ENCODE measurements at regions not wholly inside any gene's neighbourhood (a gene's known extent, or its start where the extent isn't known, plus 50 kb on each side); places are given as distances from the start of the nearest gene placed in this dataset.

- no peak for DNase-seq (ENCODE audit: low read depth in 6 of 9, low spot score in 9 of 9)
- H3K27ac ChIP-seq (ENCODE audit: low read depth in 1 of 2, low read length in 1 of 2): no peak overlapping the region
- no peaks in the 10 kb centered on the region for H3K4me1 ChIP-seq (ENCODE audit: control insufficient read depth in 2 of 2, insufficient read depth in 2 of 2, low read length in 2 of 2)
Measured at GRCh38 chr6:106763361-106763760, 134.0 kb downstream of the QRSL1 start.

GRCh38 chr6:106761160-106761559, 131.8 kb downstream of the QRSL1 start:
- Histone ChIP-seq H3K4me1 (ENCODE audit: control insufficient read depth in 2 of 2, insufficient read depth in 2 of 2, low read length in 2 of 2) (no peaks in the 10 kb centered on the region), H3K36me3 (ENCODE audit: control insufficient read depth in 2 of 2, insufficient read depth in 2 of 2, low read length in 1 of 2) (no peaks in the 10 kb centered on the region), H3K27ac (ENCODE audit: low read depth in 1 of 2, low read length in 1 of 2) (no peak overlapping the region), H3K4me3 (ENCODE audit: low read length in 2 of 2) (no peak overlapping the region), H3K27me3 (ENCODE audit: control insufficient read depth in 2 of 2, insufficient read depth in 1 of 2, low read length in 1 of 2) (no peaks in the 10 kb centered on the region), H3K9me3 (ENCODE audit: control insufficient read depth in 2 of 2, insufficient read depth in 1 of 2, low read length in 1 of 2) (peaks cover 0 to 4% of the 10 kb centered on the region in 2 donors)
- DNase-seq (ENCODE audit: low read depth in 6 of 9, low spot score in 9 of 9): no peak
- WGBS: 98% methylated on average over 2 of the region's 2 CpGs

More at GRCh38 chr6:106763361-106763760, 134.0 kb downstream of the QRSL1 start:
- H3K27me3 ChIP-seq (ENCODE audit: control insufficient read depth in 2 of 2, insufficient read depth in 1 of 2, low read length in 1 of 2): no peaks in the 10 kb centered on the region
- no peaks in the 10 kb centered on the region for H3K36me3 ChIP-seq (ENCODE audit: control insufficient read depth in 2 of 2, insufficient read depth in 2 of 2, low read length in 1 of 2)
- peaks cover 0 to 4% of the 10 kb centered on the region in 2 donors for H3K9me3 ChIP-seq (ENCODE audit: control insufficient read depth in 2 of 2, insufficient read depth in 1 of 2, low read length in 1 of 2)
- H3K4me3 ChIP-seq (ENCODE audit: low read length in 2 of 2): no peak overlapping the region

DNA sequence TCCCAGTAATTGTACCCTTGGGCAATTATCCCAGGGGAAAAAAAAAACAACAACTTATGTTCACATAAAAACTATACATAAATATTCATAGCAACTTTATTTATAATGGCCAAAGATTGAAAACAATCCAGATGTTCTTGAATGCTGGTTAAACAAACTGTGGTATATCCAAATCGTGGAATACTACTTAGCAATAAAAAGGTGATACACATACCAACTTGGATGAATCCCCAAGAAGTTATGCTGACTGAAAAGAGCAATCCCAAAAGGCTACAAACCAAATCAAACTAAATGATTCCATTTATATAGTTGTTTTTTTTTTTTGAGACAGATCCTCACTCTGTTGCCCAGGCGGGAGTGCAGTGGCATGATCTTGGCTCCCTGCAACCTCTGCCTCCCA, 129.7 kb downstream of the QRSL1 start:
- DNase-seq (ENCODE audit: low read depth in 6 of 9, low spot score in 9 of 9): no peak
- Histone ChIP-seq H3K36me3 (ENCODE audit: control insufficient read depth in 2 of 2, insufficient read depth in 2 of 2, low read length in 1 of 2) (no peaks in the 10 kb centered on the region), H3K9me3 (ENCODE audit: control insufficient read depth in 2 of 2, insufficient read depth in 1 of 2, low read length in 1 of 2) (peaks cover 0 to 4% of the 10 kb centered on the region in 2 donors), H3K4me3 (ENCODE audit: low read length in 2 of 2) (no peak overlapping the region), H3K27ac (ENCODE audit: low read depth in 1 of 2, low read length in 1 of 2) (no peak overlapping the region), H3K4me1 (ENCODE audit: control insufficient read depth in 2 of 2, insufficient read depth in 2 of 2, low read length in 2 of 2) (no peaks in the 10 kb centered on the region), H3K27me3 (ENCODE audit: control insufficient read depth in 2 of 2, insufficient read depth in 1 of 2, low read length in 1 of 2) (no peaks in the 10 kb centered on the region)
- WGBS: 94% methylated on average over 2 of the region's 2 CpGs

GRCh38 chr6:106757722-106758467, 128.5 kb downstream of the QRSL1 start:
- no peak for DNase-seq (ENCODE audit: low read depth in 6 of 9, low spot score in 9 of 9)
- 91% methylated on average over 16 of the region's 16 CpGs for WGBS
- Histone ChIP-seq H3K27me3 (ENCODE audit: control insufficient read depth in 2 of 2, insufficient read depth in 1 of 2, low read length in 1 of 2) (no peaks in the 10 kb centered on the region), H3K9me3 (ENCODE audit: control insufficient read depth in 2 of 2, insufficient read depth in 1 of 2, low read length in 1 of 2) (peaks cover 0 to 4% of the 10 kb centered on the region in 2 donors), H3K27ac (ENCODE audit: low read depth in 1 of 2, low read length in 1 of 2) (no peak overlapping the region), H3K4me1 (ENCODE audit: control insufficient read depth in 2 of 2, insufficient read depth in 2 of 2, low read length in 2 of 2) (no peaks in the 10 kb centered on the region), H3K4me3 (ENCODE audit: low read length in 2 of 2) (no peak overlapping the region), H3K36me3 (ENCODE audit: control insufficient read depth in 2 of 2, insufficient read depth in 2 of 2, low read length in 1 of 2) (no peaks in the 10 kb centered on the region)

DNA sequence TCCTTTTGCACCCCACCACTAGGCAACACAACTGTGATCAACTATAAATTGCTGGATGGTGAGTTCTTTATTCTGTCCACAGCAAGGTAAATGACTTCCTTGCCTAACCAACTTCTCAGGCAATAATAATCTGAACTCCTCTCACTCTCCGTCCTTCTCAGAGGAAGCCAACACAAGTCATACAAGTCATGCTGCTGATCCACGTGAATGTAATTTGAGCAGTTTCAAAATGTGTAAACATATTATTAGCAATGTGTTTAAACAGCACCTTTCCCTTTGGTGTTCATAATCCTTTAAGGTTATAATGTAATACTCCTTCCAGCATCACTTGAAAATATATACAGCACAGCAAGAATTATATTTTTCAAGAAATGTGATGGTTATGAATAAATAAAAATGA, 127.9 kb downstream of the QRSL1 start:
- Histone ChIP-seq H3K4me1 (ENCODE audit: control insufficient read depth in 2 of 2, insufficient read depth in 2 of 2, low read length in 2 of 2) (no peaks in the 10 kb centered on the region), H3K9me3 (ENCODE audit: control insufficient read depth in 2 of 2, insufficient read depth in 1 of 2, low read length in 1 of 2) (peaks cover 0 to 4% of the 10 kb centered on the region in 2 donors), H3K4me3 (ENCODE audit: low read length in 2 of 2) (no peak overlapping the region), H3K36me3 (ENCODE audit: control insufficient read depth in 2 of 2, insufficient read depth in 2 of 2, low read length in 1 of 2) (no peaks in the 10 kb centered on the region), H3K27me3 (ENCODE audit: control insufficient read depth in 2 of 2, insufficient read depth in 1 of 2, low read length in 1 of 2) (no peaks in the 10 kb centered on the region), H3K27ac (ENCODE audit: low read depth in 1 of 2, low read length in 1 of 2) (no peak overlapping the region)
- WGBS: 89% methylated on average over 2 of the region's 2 CpGs
- no peak for DNase-seq (ENCODE audit: low read depth in 6 of 9, low spot score in 9 of 9)

DNA sequence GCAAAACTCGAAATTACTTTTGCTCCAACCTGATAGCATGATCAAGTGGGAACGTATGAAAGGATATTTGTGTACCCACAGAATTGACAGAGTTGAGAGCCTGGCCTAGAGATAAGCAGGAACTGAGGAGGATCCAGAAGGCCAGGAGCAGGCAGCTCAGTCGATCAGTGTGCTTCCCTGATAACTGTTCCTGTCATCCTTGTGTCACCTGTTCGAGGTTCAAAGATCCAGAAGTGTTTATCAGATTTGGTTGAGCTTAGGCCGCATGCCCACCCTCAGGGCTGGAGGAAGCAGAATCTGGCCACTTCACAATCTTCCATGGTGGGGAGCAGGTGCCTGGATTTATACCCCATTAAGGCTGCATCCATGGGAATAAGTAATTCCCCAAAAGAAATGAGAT, 124.8 kb downstream of the QRSL1 start:
- peaks cover 0 to under 1% of the 10 kb centered on the region in 2 donors for H3K9me3 ChIP-seq (ENCODE audit: control insufficient read depth in 2 of 2, insufficient read depth in 1 of 2, low read length in 1 of 2)
- no peaks in the 10 kb centered on the region for H3K27me3 ChIP-seq (ENCODE audit: control insufficient read depth in 2 of 2, insufficient read depth in 1 of 2, low read length in 1 of 2)
- H3K4me3 ChIP-seq (ENCODE audit: low read length in 2 of 2): no peak overlapping the region
- H3K4me1 ChIP-seq (ENCODE audit: control insufficient read depth in 2 of 2, insufficient read depth in 2 of 2, low read length in 2 of 2): no peaks in the 10 kb centered on the region
- 91% methylated on average over 5 of the region's 5 CpGs for WGBS
- no peak for DNase-seq (ENCODE audit: low read depth in 6 of 9, low spot score in 9 of 9)
- no peaks in the 10 kb centered on the region for H3K36me3 ChIP-seq (ENCODE audit: control insufficient read depth in 2 of 2, insufficient read depth in 2 of 2, low read length in 1 of 2)
- H3K27ac ChIP-seq (ENCODE audit: low read depth in 1 of 2, low read length in 1 of 2): no peak overlapping the region

- no peaks in the 10 kb centered on the region for H3K36me3 ChIP-seq (ENCODE audit: control insufficient read depth in 2 of 2, insufficient read depth in 2 of 2, low read length in 1 of 2)
- no peak for DNase-seq (ENCODE audit: low read depth in 6 of 9, low spot score in 9 of 9)
- H3K9me3 ChIP-seq (ENCODE audit: control insufficient read depth in 2 of 2, insufficient read depth in 1 of 2, low read length in 1 of 2): no peaks in the 10 kb centered on the region
- WGBS: 90% methylated on average over 4 of the region's 4 CpGs
- no peaks in the 10 kb centered on the region for H3K27me3 ChIP-seq (ENCODE audit: control insufficient read depth in 2 of 2, insufficient read depth in 1 of 2, low read length in 1 of 2)
- H3K4me3 ChIP-seq (ENCODE audit: low read length in 2 of 2): no peak overlapping the region
- H3K27ac ChIP-seq (ENCODE audit: low read depth in 1 of 2, low read length in 1 of 2): no peak overlapping the region
- no peaks in the 10 kb centered on the region for H3K4me1 ChIP-seq (ENCODE audit: control insufficient read depth in 2 of 2, insufficient read depth in 2 of 2, low read length in 2 of 2)
Measured at GRCh38 chr6:106752641-106753040, 123.3 kb downstream of the QRSL1 start.

GRCh38 chr6:106751501-106752252, 122.3 kb downstream of the QRSL1 start:
- H3K27me3 ChIP-seq (ENCODE audit: control insufficient read depth in 2 of 2, insufficient read depth in 1 of 2, low read length in 1 of 2): no peaks in the 10 kb centered on the region
- no peak overlapping the region for H3K27ac ChIP-seq (ENCODE audit: low read depth in 1 of 2, low read length in 1 of 2)
- 94% methylated on average over 6 of the region's 6 CpGs for WGBS
- DNase-seq (ENCODE audit: low read depth in 6 of 9, low spot score in 9 of 9): no peak
- H3K4me1 ChIP-seq (ENCODE audit: control insufficient read depth in 2 of 2, insufficient read depth in 2 of 2, low read length in 2 of 2): no peaks in the 10 kb centered on the region
- H3K4me3 ChIP-seq (ENCODE audit: low read length in 2 of 2): no peak overlapping the region
- H3K36me3 ChIP-seq (ENCODE audit: control insufficient read depth in 2 of 2, insufficient read depth in 2 of 2, low read length in 1 of 2): no peaks in the 10 kb centered on the region
- no peaks in the 10 kb centered on the region for H3K9me3 ChIP-seq (ENCODE audit: control insufficient read depth in 2 of 2, insufficient read depth in 1 of 2, low read length in 1 of 2)

DNA sequence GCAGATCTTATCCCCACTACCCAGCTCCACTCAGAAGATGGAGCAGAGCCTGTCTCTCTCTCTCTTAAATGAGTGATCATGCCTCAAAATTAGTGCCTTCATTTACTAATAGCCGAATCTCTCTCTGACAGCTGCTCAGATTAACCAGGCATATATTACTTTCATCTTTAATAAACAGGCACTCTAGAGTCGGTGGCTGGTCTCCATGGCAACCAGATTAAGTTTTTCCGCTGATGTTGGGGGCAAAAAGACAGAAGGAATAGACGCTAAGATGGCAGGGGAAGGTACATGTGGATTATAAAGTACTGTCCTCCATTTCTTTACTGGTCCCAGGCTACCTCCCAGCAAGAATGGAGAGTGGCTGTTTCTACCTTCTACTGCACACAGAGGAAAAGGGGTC, 121.6 kb downstream of the QRSL1 start:
- no peak for DNase-seq (ENCODE audit: low read depth in 6 of 9, low spot score in 9 of 9)
- no peaks in the 10 kb centered on the region for H3K36me3 ChIP-seq (ENCODE audit: control insufficient read depth in 2 of 2, insufficient read depth in 2 of 2, low read length in 1 of 2)
- WGBS: 84% methylated on average over 4 of the region's 4 CpGs
- H3K4me1 ChIP-seq (ENCODE audit: control insufficient read depth in 2 of 2, insufficient read depth in 2 of 2, low read length in 2 of 2): no peaks in the 10 kb centered on the region
- no peaks in the 10 kb centered on the region for H3K27me3 ChIP-seq (ENCODE audit: control insufficient read depth in 2 of 2, insufficient read depth in 1 of 2, low read length in 1 of 2)
- H3K9me3 ChIP-seq (ENCODE audit: control insufficient read depth in 2 of 2, insufficient read depth in 1 of 2, low read length in 1 of 2): no peaks in the 10 kb centered on the region
- no peak overlapping the region for H3K27ac ChIP-seq (ENCODE audit: low read depth in 1 of 2, low read length in 1 of 2)
- H3K4me3 ChIP-seq (ENCODE audit: low read length in 2 of 2): no peak overlapping the region

All from thymus (tissue), 11 donors.